Motor neuron (in vitro differentiated cells): ENCODE measurements at regions not wholly inside any gene's neighbourhood (a gene's known extent, or its start where the extent isn't known, plus 50 kb on each side); places are given as distances from the start of the nearest gene placed in this dataset.

Experiments
- ATAC-seq, 8 experiments: fragments of 200-7000 bp; cut with Tn5 transposase; replicated peaks in 6 of 8; 2 replicates each; pipeline ENCODE4 v1.8.0; 2021; ENCODE audit warnings: mild to moderate bottlenecking in 8 of 8, moderate library complexity in 8 of 8
- H3K27ac ChIP-seq, 2 donors: fragments of 250-450 bp; sonication (Bioruptor Pico); 2 replicates each; pipeline ENCODE4 v1.9.0; 2021; ENCODE audit warnings: antibody characterized with exemption in 2 of 2, mild to moderate bottlenecking in 2 of 2, moderate library complexity in 1 of 2
- H3K4me1 ChIP-seq, 2 donors: fragments of 250-450 bp; sonication (Bioruptor Pico); replicated peaks in 1 of 2; 2 replicates each; pipeline ENCODE4 v1.6.1; 2021; ENCODE audit warnings: antibody characterized with exemption in 2 of 2, mild to moderate bottlenecking in 2 of 2, moderate library complexity in 1 of 2
- H3K4me3 ChIP-seq, 5 donors: fragments of 250-450 bp; sonication (Bioruptor Pico); 2 replicates each; pipeline ENCODE4 v1.9.0; 2021; ENCODE audit warnings: antibody characterized with exemption in 5 of 5, mild to moderate bottlenecking in 5 of 5, moderate library complexity in 4 of 5
- WGBS, 10 experiments: fragments of 450-650 bp; shearing (Covaris generic); methylation state at CpG; one replicate each; pipeline ENCODE4 v1.0.0; 2022; 5-methylcytosine and 5-hydroxymethylcytosine counted together
- in situ Hi-C, 9 experiments: fragments of 400-800 bp; cut with MboI; loops; one replicate each; pipeline ENCODE4 v1.15.0; 2021; ENCODE audit warnings: low sequenced_read_pairs in 9 of 9, low pct_unique_long_range_greater_than_20kb in 2 of 9; ENCODE audit not compliant: unreplicated experiment in 9 of 9

- in situ Hi-C loops = no loop called here
These were observed 80.4 kb downstream of the EDNRB start for GRCh38 chr13:77838271-77838670.

GRCh38 chr13:77836423-77836822, 82.2 kb downstream of the EDNRB start:
- in situ Hi-C loops = no loop called here
- 33 to 100% (median 96%) methylated on average over 1 to 3 of the region's 3 CpGs; no CpG with 5 or more reads in 2 of the 10 experiments for WGBS, 10 experiments
- no peak overlapping the region for H3K27ac ChIP-seq
- no peak overlapping the region for H3K4me3 ChIP-seq
- ATAC-seq = peak in 3 of 8 experiments; percentile 49 to 92 (median 65)
- peaks cover 17 to 25% of the 10 kb centered on the region in 2 donors for H3K4me1 ChIP-seq

More at GRCh38 chr13:77838271-77838670, 80.4 kb downstream of the EDNRB start:
- Histone ChIP-seq H3K4me3 (no peak overlapping the region), H3K4me1 (peaks cover 9 to 14% of the 10 kb centered on the region in 2 donors), H3K27ac (no peak overlapping the region)
- 20 to 100% (median 74%) methylated on average over 1 to 2 of the region's 2 CpGs; no CpG with 5 or more reads in 6 of the 10 experiments for WGBS, 10 experiments
- peak in 1 of 8 experiments; percentile 12 for ATAC-seq

GRCh38 chr13:77833331-77833863, 85.2 kb downstream of the EDNRB start:
- 0 to 42% (median 13%) methylated on average over 1 to 2 of the region's 2 CpGs; no CpG with 5 or more reads in 1 of the 10 experiments for WGBS, 10 experiments
- in situ Hi-C loops = no loop called here
- peak overlapping the region; percentile 42 to 78 for H3K27ac ChIP-seq
- H3K4me3 ChIP-seq = no peak overlapping the region
- peaks cover 18 to 29% of the 10 kb centered on the region in 2 donors for H3K4me1 ChIP-seq
- peak; percentile 55 to 74 (median 65) for ATAC-seq

- ATAC-seq = peak in 5 of 8 experiments; percentile 35 to 72 (median 70)
- peak overlapping the region; percentile 58 to 78 for H3K27ac ChIP-seq
These were observed 86.1 kb downstream of the EDNRB start for GRCh38 chr13:77832339-77833100.

GRCh38 chr13:77831866-77832265, 86.8 kb downstream of the EDNRB start:
- WGBS, 10 experiments = 62 to 83% (median 73%) methylated on average over 2 to 5 of the region's 5 CpGs; no CpG with 5 or more reads in 3 of the 10 experiments
- no peak overlapping the region for H3K4me3 ChIP-seq
- peak in 1 of 8 experiments; percentile 13 for ATAC-seq
- H3K4me1 ChIP-seq = peaks cover 18 to 33% of the 10 kb centered on the region in 2 donors
- in situ Hi-C loops = no loop called here
- H3K27ac ChIP-seq = peak overlapping the region; percentile 58 to 78

More at GRCh38 chr13:77832339-77833100, 86.1 kb downstream of the EDNRB start:
- Histone ChIP-seq H3K4me1 (peaks cover 18 to 33% of the 10 kb centered on the region in 2 donors), H3K4me3 (no peak overlapping the region)
- 0 to 89% (median 63%) methylated on average over 1 to 2 of the region's 2 CpGs; no CpG with 5 or more reads in 2 of the 10 experiments for WGBS, 10 experiments
- in situ Hi-C loops = no loop called here

- in situ Hi-C loops = no loop called here
- no peak for ATAC-seq
- no peak overlapping the region for H3K27ac ChIP-seq
- H3K4me1 ChIP-seq = peaks cover 18 to 33% of the 10 kb centered on the region in 2 donors
- no peak overlapping the region for H3K4me3 ChIP-seq
These were observed 88.7 kb downstream of the EDNRB start for GRCh38 chr13:77829963-77830362.

GRCh38 chr13:77828799-77829198, 89.8 kb downstream of the EDNRB start:
- no peak overlapping the region for H3K4me3 ChIP-seq
- peak in 4 of 8 experiments; percentile 15 to 50 (median 30) for ATAC-seq
- H3K4me1 ChIP-seq = peaks cover 14 to 23% of the 10 kb centered on the region in 2 donors
- in situ Hi-C loops = no loop called here
- no peak overlapping the region for H3K27ac ChIP-seq

GRCh38 chr13:77827332-77827731, 91.3 kb downstream of the EDNRB start:
- in situ Hi-C loops = no loop called here
- no peak overlapping the region for H3K4me3 ChIP-seq
- 17 to 100% (median 92%) methylated on average over 2 to 5 of the region's 5 CpGs for WGBS, 10 experiments
- H3K4me1 ChIP-seq = peaks cover 9 to 16% of the 10 kb centered on the region in 2 donors
- ATAC-seq = no peak
- no peak overlapping the region for H3K27ac ChIP-seq

GRCh38 chr13:77820431-77821149, 98.0 kb downstream of the EDNRB start:
- no peak for ATAC-seq
- in situ Hi-C loops = no loop called here
- Histone ChIP-seq H3K27ac (no peak overlapping the region), H3K4me3 (no peak overlapping the region), H3K4me1 (no peaks in the 10 kb centered on the region)
- WGBS, 10 experiments = 46 to 100% (median 93%) methylated on average over 1 to 4 of the region's 4 CpGs; no CpG with 5 or more reads in 1 of the 10 experiments

- no peak for ATAC-seq
- H3K4me1 ChIP-seq = no peaks in the 10 kb centered on the region
- H3K4me3 ChIP-seq = no peak overlapping the region
- no peak overlapping the region for H3K27ac ChIP-seq
- in situ Hi-C loops = no loop called here
- 30 to 100% (median 82%) methylated on average over 1 to 2 of the region's 2 CpGs; no CpG with 5 or more reads in 2 of the 10 experiments for WGBS, 10 experiments
These were observed 101.1 kb downstream of the EDNRB start for GRCh38 chr13:77817521-77817920.

GRCh38 chr13:77815330-77815729, 103.3 kb downstream of the EDNRB start:
- Histone ChIP-seq H3K4me3 (no peak overlapping the region), H3K4me1 (no peaks in the 10 kb centered on the region), H3K27ac (no peak overlapping the region)
- 0 to 100% (median 75%) methylated on average over 1 to 5 of the region's 5 CpGs; no CpG with 5 or more reads in 3 of the 10 experiments for WGBS, 10 experiments
- in situ Hi-C loops = no loop called here
- no peak for ATAC-seq
